IMR-90 (cell line): ENCODE measurements at regions not wholly inside any gene's neighbourhood (a gene's known extent, or its start where the extent isn't known, plus 50 kb on each side); places are given as distances from the start of the nearest gene placed in this dataset.

Experiments
- ATAC-seq: fragments of 200-7000 bp; cut with Tn5 transposase; 2 replicates; pipeline ENCODE4 v1.9.1; 2020; ENCODE audit warnings: low read depth, mild to moderate bottlenecking, moderate library complexity
- BruUV-seq: library from RNA; stranded (reverse); fragments of 400-500 nt; replicated peaks from 2 replicates; lab custom pipeline; 2021; lab: Mats Ljungman, UMichigan
- CTCF ChIA-PET: fragments of 300-600 bp; formaldehyde crosslinking; extraction: SDS; loops from one replicate; lab custom pipeline; 2021; ENCODE audit warnings: antibody characterized with exemption; lab: Yijun Ruan, JAX
- POLR2A ChIA-PET: fragments of 300-600 bp; sonication (Branson Sonifier 250); formaldehyde crosslinking; loops from one replicate; lab custom pipeline; 2022; ENCODE audit warnings: antibody characterized with exemption; ENCODE audit not compliant: unreplicated experiment; lab: Charles Lee
- DNase-seq: peaks from one replicate; pipeline ENCODE4 v3.0.0; 2013
- H2AFZ ChIP-seq: replicated peaks from 2 replicates; pipeline ENCODE3; 2013; ENCODE audit warnings: low read length, mild to moderate bottlenecking; ENCODE audit not compliant: poor library complexity
- H2AK5ac ChIP-seq: 2 replicates; pipeline ENCODE4 v1.6.1; 2013; ENCODE audit warnings: low read depth, low read length, inconsistent platforms
- H2AK9ac ChIP-seq: replicated peaks from 2 replicates; pipeline ENCODE3; 2013; ENCODE audit warnings: mild to moderate bottlenecking, low read depth, low read length, moderate library complexity; ENCODE audit not compliant: poor library complexity
- H2BK120ac ChIP-seq: 2 replicates; pipeline ENCODE4 v1.6.1; 2013; ENCODE audit warnings: low read depth, low read length, inconsistent platforms
- H2BK15ac ChIP-seq: 3 replicates; pipeline ENCODE4 v1.6.1; 2013; ENCODE audit warnings: low read depth, low read length, inconsistent platforms
- H2BK20ac ChIP-seq: 2 replicates; pipeline ENCODE4 v1.6.1; 2013; ENCODE audit warnings: low read depth, mild to moderate bottlenecking, inconsistent platforms, low read length, moderate library complexity
- H2BK5ac ChIP-seq: 2 replicates; pipeline ENCODE4 v1.6.1; 2013; ENCODE audit warnings: mild to moderate bottlenecking, low read depth, low read length, inconsistent platforms; ENCODE audit not compliant: poor library complexity, severe bottlenecking
- H3K14ac ChIP-seq: replicated peaks from 2 replicates; pipeline ENCODE4 v1.6.1; 2013; ENCODE audit warnings: low read depth, low read length, inconsistent platforms
- H3K18ac ChIP-seq: 2 replicates; pipeline ENCODE4 v1.6.1; 2013; ENCODE audit warnings: low read depth, low read length, control low read depth
- H3K23ac ChIP-seq: 2 replicates; pipeline ENCODE4 v1.6.1; 2013; ENCODE audit warnings: low read depth, low read length, inconsistent platforms
- H3K27ac ChIP-seq: 2 replicates; pipeline ENCODE4 v1.5.1; 2013; ENCODE audit warnings: mild to moderate bottlenecking, control low read depth, low read length; ENCODE audit not compliant: insufficient read depth
- H3K27me3 ChIP-seq: 2 replicates; pipeline ENCODE4 v1.6.1; 2013; ENCODE audit warnings: low read length; ENCODE audit not compliant: control insufficient read depth, insufficient read depth
- H3K36me3 ChIP-seq: 2 replicates; pipeline ENCODE4 v1.6.1; 2013; ENCODE audit warnings: low read length, mixed read lengths; ENCODE audit not compliant: control insufficient read depth, insufficient read depth
- H3K4ac ChIP-seq: 2 replicates; pipeline ENCODE4 v1.6.1; 2013; ENCODE audit warnings: low read depth, low read length, inconsistent platforms
- H3K4me1 ChIP-seq: 2 replicates; pipeline ENCODE4 v1.6.1; 2013; ENCODE audit warnings: low read length, mixed read lengths; ENCODE audit not compliant: control insufficient read depth, insufficient read depth
- H3K4me2 ChIP-seq: 2 replicates; pipeline ENCODE4 v1.6.1; 2013; ENCODE audit warnings: low read depth, mild to moderate bottlenecking, control low read depth, low read length, moderate library complexity
- H3K4me3 ChIP-seq: 2 replicates; pipeline ENCODE4 v1.5.1; 2013; ENCODE audit warnings: low read depth, mild to moderate bottlenecking, control low read depth, low read length, moderate library complexity; ENCODE audit not compliant: insufficient read depth
- H3K56ac ChIP-seq: 2 replicates; pipeline ENCODE4 v1.6.1; 2013; ENCODE audit warnings: low read length, inconsistent platforms; ENCODE audit not compliant: insufficient read depth; ENCODE audit errors: extremely low read depth
- H3K79me1 ChIP-seq, 2 experiments: 2 replicates each; pipeline ENCODE4 v1.6.1; 2013; ENCODE audit warnings: low read length in 2 of 2, inconsistent platforms in 1 of 2, low read depth in 1 of 2
- H3K9ac ChIP-seq: 2 replicates; pipeline ENCODE4 v1.6.1; 2013; ENCODE audit warnings: low read depth, low read length, control low read depth
- H3K9me1 ChIP-seq: 2 replicates; pipeline ENCODE4 v1.6.1; 2013; ENCODE audit warnings: low read length, inconsistent platforms; ENCODE audit not compliant: insufficient read depth
- H3K9me3 ChIP-seq: 2 replicates; pipeline ENCODE4 v1.6.1; 2013; ENCODE audit warnings: low read length; ENCODE audit not compliant: control insufficient read depth, insufficient read depth
- H4K20me1 ChIP-seq: 2 replicates; pipeline ENCODE4 v1.6.1; 2013; ENCODE audit warnings: low read length, inconsistent platforms; ENCODE audit not compliant: insufficient read depth
- H4K5ac ChIP-seq: 2 replicates; pipeline ENCODE4 v1.6.1; 2013; ENCODE audit warnings: mild to moderate bottlenecking, low read depth, low read length, control low read depth
- H4K8ac ChIP-seq, 2 experiments: 2 replicates each; pipeline ENCODE4 v1.6.1; 2013; ENCODE audit warnings: low read depth in 2 of 2, low read length in 2 of 2, control low read depth in 1 of 2, inconsistent platforms in 1 of 2
- H4K91ac ChIP-seq: 2 replicates; pipeline ENCODE4 v1.6.1; 2013; ENCODE audit warnings: low read depth, low read length, inconsistent platforms; ENCODE audit not compliant: insufficient read depth
- BHLHE40 ChIP-seq: fragments of 150-350 bp; IDR thresholded peaks from 2 replicates; pipeline ENCODE4 v1.6.1; 2016; ENCODE audit warnings: mild to moderate bottlenecking, low read depth, low read length
- CEBPB ChIP-seq: IDR thresholded peaks from 2 replicates; pipeline ENCODE4 v1.6.1; 2012; ENCODE audit warnings: low read depth, low read length, improper control_type of control experiment
- CHD1 ChIP-seq: IDR thresholded peaks from 2 replicates; pipeline ENCODE4 v1.6.1; 2012; ENCODE audit warnings: low read depth, low read length, improper control_type of control experiment
- FOS ChIP-seq: fragments of 150-350 bp; IDR thresholded peaks from 2 replicates; pipeline ENCODE4 v1.6.1; 2016; ENCODE audit warnings: low read depth, low read length
- MAFK ChIP-seq: IDR thresholded peaks from 2 replicates; pipeline ENCODE4 v1.6.1; 2012; ENCODE audit warnings: low read depth, low read length, improper control_type of control experiment
- MAZ ChIP-seq: IDR thresholded peaks from 2 replicates; pipeline ENCODE4 v1.6.1; 2012; ENCODE audit warnings: low read depth, mild to moderate bottlenecking, low read length, improper control_type of control experiment, moderate library complexity, borderline replicate concordance
- MXI1 ChIP-seq: IDR thresholded peaks from 2 replicates; pipeline ENCODE4 v1.6.1; 2012; ENCODE audit warnings: low read depth, mild to moderate bottlenecking, low read length, moderate library complexity, borderline replicate concordance
- NFE2L2 ChIP-seq: fragments of 150-350 bp; IDR thresholded peaks from 2 replicates; pipeline ENCODE4 v1.6.1; 2016; ENCODE audit warnings: low read depth, mild to moderate bottlenecking, low read length
- POLR2A ChIP-seq: IDR thresholded peaks from 2 replicates; pipeline ENCODE4 v1.6.1; 2012; ENCODE audit warnings: mild to moderate bottlenecking, low read depth, low read length
- RAD21 ChIP-seq: IDR thresholded peaks from 2 replicates; pipeline ENCODE4 v1.6.1; 2012; ENCODE audit warnings: low read length, improper control_type of control experiment
- RCOR1 ChIP-seq: IDR thresholded peaks from 2 replicates; pipeline ENCODE4 v1.6.1; 2012; ENCODE audit warnings: mild to moderate bottlenecking, low read length, improper control_type of control experiment; ENCODE audit not compliant: insufficient replicate concordance
- RFX5 ChIP-seq: IDR thresholded peaks from 2 replicates; pipeline ENCODE4 v1.8.0; 2012; ENCODE audit warnings: low read depth, mild to moderate bottlenecking, low read length, moderate library complexity
- SMC3 ChIP-seq: fragments of 150-350 bp; IDR thresholded peaks from 2 replicates; pipeline ENCODE4 v1.6.1; 2016; ENCODE audit warnings: low read depth, mild to moderate bottlenecking, antibody characterized with exemption, low read length, moderate library complexity
- WGBS, 2 experiments: methylation state at CpG; one replicate each; pipeline versions ENCODE4 v1.1.5 to v1.1.7; 2013; ENCODE audit warnings: missing lambda C conversion rate in 2 of 2; ENCODE audit not compliant: insufficient read length in 1 of 2; ENCODE audit errors: extremely low coverage in 2 of 2; 5-methylcytosine and 5-hydroxymethylcytosine counted together
- dilution Hi-C: fragments of 300-500 bp; cut with HindIII; formaldehyde crosslinking; loops from one replicate; pipeline ENCODE4 v1.14.3; 2018; ENCODE audit warnings: low sequenced_read_pairs; ENCODE audit not compliant: unreplicated experiment
- in situ Hi-C: fragments of 300-500 bp; cut with MboI; formaldehyde crosslinking; loops from 3 replicates; pipeline ENCODE4 v1.14.3; 2019; ENCODE audit warnings: low sequenced_read_pairs, inconsistent platforms, mixed read lengths
- intact Hi-C: fragments of 100-400 bp; cut with micrococcal nuclease; formaldehyde crosslinking; loops from 2 replicates; pipeline ENCODE4 v1.10.0; 2022
- TF ChIP-seq, protein P1 (sequence below): conservative IDR thresholded peaks from 2 replicates; pipeline ENCODE4 v1.5.1; 2012; ENCODE audit warnings: mild to moderate bottlenecking, low read depth, low read length, improper control_type of control experiment
- TF ChIP-seq, protein P2 (sequence below): fragments of 150-350 bp; IDR thresholded peaks from 2 replicates; pipeline ENCODE4 v1.6.1; 2016; ENCODE audit warnings: low read depth, mild to moderate bottlenecking, low read length, moderate library complexity, borderline replicate concordance
- TF ChIP-seq, protein P3 (sequence below): fragments of 150-350 bp; IDR thresholded peaks from 2 replicates; pipeline ENCODE4 v1.6.1; 2017; ENCODE audit warnings: mild to moderate bottlenecking, antibody characterized with exemption, low read length, low read depth

DNA sequence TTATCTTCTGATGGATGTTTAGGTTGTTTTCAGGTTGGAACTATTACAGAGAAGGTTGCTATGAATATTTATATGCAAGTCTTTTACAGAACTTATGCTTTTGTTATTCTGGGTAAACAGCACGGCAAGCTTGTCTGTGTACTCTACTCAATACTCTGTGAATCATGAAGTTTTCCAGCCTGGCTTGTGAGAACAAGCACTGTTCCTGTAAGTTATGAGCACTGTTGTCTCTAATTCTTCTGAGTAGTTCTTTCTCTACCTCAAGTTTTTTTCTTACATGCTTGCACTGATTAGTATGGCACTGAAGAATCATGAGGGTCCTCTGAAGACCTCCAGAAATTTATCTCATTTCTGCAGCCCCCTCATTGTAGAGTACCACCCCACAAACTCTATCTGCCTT, 496.9 kb downstream of the KCTD12 start:
- Histone ChIP-seq H3K4me3 (no peak overlapping the region), H2AK9ac (no peak overlapping the region), H3K14ac (no peak overlapping the region), H2BK20ac (no peak overlapping the region), H4K5ac (no peak overlapping the region), H3K4me1 (peaks cover 2% of the 10 kb centered on the region; the same call in 1 of the 2 replicates), H4K8ac (no peak overlapping the region), H3K9me3 (no peaks in the 10 kb centered on the region), H3K9ac (no peak overlapping the region), H3K56ac (no peak overlapping the region), H2BK120ac (no peak overlapping the region), H4K20me1 (no peaks in the 10 kb centered on the region; the same call in 1 of the 2 replicates), H3K36me3 (no peaks in the 10 kb centered on the region), H3K23ac (no peak overlapping the region), H3K9me1 (no peaks in the 10 kb centered on the region), H3K79me1 (no peaks in the 10 kb centered on the region), H2AFZ (no peak overlapping the region), H3K4me2 (no peak overlapping the region), H3K18ac (no peak overlapping the region), H3K4ac (no peak overlapping the region), H3K27ac (no peak overlapping the region), H2BK15ac (no peak overlapping the region), H2BK5ac (no peak overlapping the region), H4K91ac (no peak overlapping the region), H2AK5ac (no peak overlapping the region), H3K27me3 (peaks cover 28% of the 10 kb centered on the region)
- ChIA-PET CTCF (no interaction called here), POLR2A (no interaction called here)
- intact Hi-C loops = loop anchor here (10.0 kb wide), 1 partner anchor 515 kb away; no protein-coding TSS in a partner anchor
- dilution Hi-C loops = no loop called here
- WGBS, 2 experiments = no CpG with 5 or more reads among the region's 1 CpG
- in situ Hi-C loops = loop anchor here (5.0 kb wide), 1 partner anchor 512 kb away; no protein-coding TSS in a partner anchor
- TF ChIP-seq FOS = no peak
- TF ChIP-seq SMC3 = no peak
- TF ChIP-seq, protein P1, sequence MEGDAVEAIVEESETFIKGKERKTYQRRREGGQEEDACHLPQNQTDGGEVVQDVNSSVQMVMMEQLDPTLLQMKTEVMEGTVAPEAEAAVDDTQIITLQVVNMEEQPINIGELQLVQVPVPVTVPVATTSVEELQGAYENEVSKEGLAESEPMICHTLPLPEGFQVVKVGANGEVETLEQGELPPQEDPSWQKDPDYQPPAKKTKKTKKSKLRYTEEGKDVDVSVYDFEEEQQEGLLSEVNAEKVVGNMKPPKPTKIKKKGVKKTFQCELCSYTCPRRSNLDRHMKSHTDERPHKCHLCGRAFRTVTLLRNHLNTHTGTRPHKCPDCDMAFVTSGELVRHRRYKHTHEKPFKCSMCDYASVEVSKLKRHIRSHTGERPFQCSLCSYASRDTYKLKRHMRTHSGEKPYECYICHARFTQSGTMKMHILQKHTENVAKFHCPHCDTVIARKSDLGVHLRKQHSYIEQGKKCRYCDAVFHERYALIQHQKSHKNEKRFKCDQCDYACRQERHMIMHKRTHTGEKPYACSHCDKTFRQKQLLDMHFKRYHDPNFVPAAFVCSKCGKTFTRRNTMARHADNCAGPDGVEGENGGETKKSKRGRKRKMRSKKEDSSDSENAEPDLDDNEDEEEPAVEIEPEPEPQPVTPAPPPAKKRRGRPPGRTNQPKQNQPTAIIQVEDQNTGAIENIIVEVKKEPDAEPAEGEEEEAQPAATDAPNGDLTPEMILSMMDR = no peak
- TF ChIP-seq BHLHE40 = no peak
- TF ChIP-seq RCOR1 = no peak
- TF ChIP-seq, protein P2, sequence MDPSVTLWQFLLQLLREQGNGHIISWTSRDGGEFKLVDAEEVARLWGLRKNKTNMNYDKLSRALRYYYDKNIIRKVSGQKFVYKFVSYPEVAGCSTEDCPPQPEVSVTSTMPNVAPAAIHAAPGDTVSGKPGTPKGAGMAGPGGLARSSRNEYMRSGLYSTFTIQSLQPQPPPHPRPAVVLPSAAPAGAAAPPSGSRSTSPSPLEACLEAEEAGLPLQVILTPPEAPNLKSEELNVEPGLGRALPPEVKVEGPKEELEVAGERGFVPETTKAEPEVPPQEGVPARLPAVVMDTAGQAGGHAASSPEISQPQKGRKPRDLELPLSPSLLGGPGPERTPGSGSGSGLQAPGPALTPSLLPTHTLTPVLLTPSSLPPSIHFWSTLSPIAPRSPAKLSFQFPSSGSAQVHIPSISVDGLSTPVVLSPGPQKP = no peak
- TF ChIP-seq MAZ = no peak
- TF ChIP-seq CEBPB = no peak
- TF ChIP-seq, protein P3, sequence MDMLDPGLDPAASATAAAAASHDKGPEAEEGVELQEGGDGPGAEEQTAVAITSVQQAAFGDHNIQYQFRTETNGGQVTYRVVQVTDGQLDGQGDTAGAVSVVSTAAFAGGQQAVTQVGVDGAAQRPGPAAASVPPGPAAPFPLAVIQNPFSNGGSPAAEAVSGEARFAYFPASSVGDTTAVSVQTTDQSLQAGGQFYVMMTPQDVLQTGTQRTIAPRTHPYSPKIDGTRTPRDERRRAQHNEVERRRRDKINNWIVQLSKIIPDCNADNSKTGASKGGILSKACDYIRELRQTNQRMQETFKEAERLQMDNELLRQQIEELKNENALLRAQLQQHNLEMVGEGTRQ = no peak
- no peak for TF ChIP-seq RAD21
- TF ChIP-seq CHD1 = no peak
- no peak for TF ChIP-seq RFX5
- TF ChIP-seq NFE2L2 = no peak
- no peak for TF ChIP-seq POLR2A
- no peak for TF ChIP-seq MXI1
- no peak for TF ChIP-seq MAFK
- ATAC-seq (no peak), DNase-seq (no peak)
- BruUV-seq = no TSS peak
